ENCODE measurements at regions not wholly inside any gene's neighbourhood (a gene's known extent, or its start where the extent isn't known, plus 50 kb on each side); places are given as distances from the start of the nearest gene placed in this dataset.
A peak's percentile ranks its signal among the peaks of the same experiment; 100 is the strongest.

GRCh38 chr9:108054131-108054630, 564.6 kb upstream of the KLF4 start:
- intact Hi-C loops (cut with DNase I), result loop anchor here in 1 of 2 donors (10.0 kb wide), 2 partner anchors 299 to 419 kb away; no protein-coding TSS in a partner anchor
- no peak for DNase-seq
- no peak overlapping the region for H3K4me3 ChIP-seq

GRCh38 chr9:108053555-108054061, 564.0 kb upstream of the KLF4 start:
- Histone ChIP-seq H3K27ac (peak overlapping the region; percentile 48), H3K27me3 (ENCODE audit: insufficient read depth in 3 of 3, low read length in 2 of 3) (no peaks in the 10 kb centered on the region), H3K4me3 (peak overlapping the region; percentile 43), H3K4me1 (peaks cover 42% of the 10 kb centered on the region), H3K9me3 (no peaks in the 10 kb centered on the region), H3K36me3 (ENCODE audit: insufficient read depth in 1 of 2, low read depth in 1 of 2) (no peaks in the 10 kb centered on the region)
- ATAC-seq (peak; percentile 59 to 83 (median 66)), DNase-seq (peak; percentile 72 to 78)
- intact Hi-C loops (cut with DNase I), result loop anchor here in 1 of 2 donors (10.0 kb wide), 2 partner anchors 299 to 419 kb away; no protein-coding TSS in a partner anchor
- 2 to 8% (median 7%) methylated on average over 12 of the region's 12 CpGs for WGBS, 3 donors
- no peak for TF ChIP-seq CTCF (IDR thresholded peaks at IDR 0.05)

More at GRCh38 chr9:108054131-108054630, 564.6 kb upstream of the KLF4 start:
- ATAC-seq, result no peak
- H3K36me3 ChIP-seq (ENCODE audit: insufficient read depth in 1 of 2, low read depth in 1 of 2), result no peaks in the 10 kb centered on the region
- H3K9me3 ChIP-seq, result no peaks in the 10 kb centered on the region
- TF ChIP-seq CTCF (IDR thresholded peaks at IDR 0.05), result no peak
- H3K27me3 ChIP-seq (ENCODE audit: insufficient read depth in 3 of 3, low read length in 2 of 3), result no peaks in the 10 kb centered on the region
- H3K27ac ChIP-seq, result peak overlapping the region; percentile 48
- H3K4me1 ChIP-seq, result peaks cover 42% of the 10 kb centered on the region
- 75 to 82% (median 77%) methylated on average over 3 of the region's 3 CpGs for WGBS, 3 donors

- TF ChIP-seq CTCF (IDR thresholded peaks at IDR 0.05), result no peak
- H3K27me3 ChIP-seq (ENCODE audit: insufficient read depth in 3 of 3, low read length in 2 of 3), result no peaks in the 10 kb centered on the region
- 92 to 98% (median 93%) methylated on average over 7 of the region's 7 CpGs for WGBS, 3 donors
- ATAC-seq, result no peak
- H3K27ac ChIP-seq, result no peak overlapping the region
- no peaks in the 10 kb centered on the region for H3K9me3 ChIP-seq
- H3K4me3 ChIP-seq, result no peak overlapping the region
- intact Hi-C loops (cut with DNase I), result loop anchor here in 1 of 2 donors (10.0 kb wide), 2 partner anchors 298 to 418 kb away; no protein-coding TSS in a partner anchor
- peaks cover 42% of the 10 kb centered on the region for H3K4me1 ChIP-seq
- no peaks in the 10 kb centered on the region for H3K36me3 ChIP-seq (ENCODE audit: insufficient read depth in 1 of 2, low read depth in 1 of 2)
- no peak for DNase-seq
Measured at GRCh38 chr9:108052431-108053080, 563.0 kb upstream of the KLF4 start.

- DNase-seq (no peak), ATAC-seq (no peak)
- Histone ChIP-seq H3K36me3 (ENCODE audit: insufficient read depth in 1 of 2, low read depth in 1 of 2) (no peaks in the 10 kb centered on the region), H3K4me1 (peaks cover 31% of the 10 kb centered on the region), H3K4me3 (no peak overlapping the region), H3K9me3 (no peaks in the 10 kb centered on the region), H3K27me3 (ENCODE audit: insufficient read depth in 3 of 3, low read length in 2 of 3) (no peaks in the 10 kb centered on the region), H3K27ac (no peak overlapping the region)
- 91 to 95% (median 93%) methylated on average over 4 of the region's 4 CpGs for WGBS, 3 donors
- TF ChIP-seq CTCF (IDR thresholded peaks at IDR 0.05), result no peak
- intact Hi-C loops (cut with DNase I), result loop anchor here in 1 of 2 donors (10.0 kb wide), 2 partner anchors 296 to 416 kb away; no protein-coding TSS in a partner anchor
Measured at GRCh38 chr9:108050894-108051293, 561.3 kb upstream of the KLF4 start.
